SK-N-SH treated with all-trans-retinoic acid at 6 μM for 48 hours (cell line): ENCODE measurements at regions not wholly inside any gene's neighbourhood (a gene's known extent, or its start where the extent isn't known, plus 50 kb on each side); places are given as distances from the start of the nearest gene placed in this dataset.

Experiments
- ATAC-seq: fragments of 200-7000 bp; cut with Tn5 transposase; 3 replicates; pipeline ENCODE4 v1.9.1; 2020; ENCODE audit warnings: mild to moderate bottlenecking, moderate library complexity
- ARNTL ChIP-seq: fragments of 450-650 bp; formaldehyde crosslinking; IDR thresholded peaks from 2 replicates; pipeline ENCODE4 v1.5.0; 2020; ENCODE audit warnings: low read depth, mild to moderate bottlenecking, moderate library complexity, borderline replicate concordance
- BACH2 ChIP-seq: fragments of 250-450 bp; sonication (Bioruptor Pico); IDR thresholded peaks from 2 replicates; pipeline ENCODE4 v1.9.0; 2021; ENCODE audit warnings: mild to moderate bottlenecking, borderline replicate concordance
- CREB5 ChIP-seq: fragments of 250-450 bp; sonication (Bioruptor Pico); IDR thresholded peaks from 2 replicates; pipeline ENCODE4 v1.5.1; 2020; ENCODE audit warnings: low read depth, mild to moderate bottlenecking, moderate library complexity
- CSDC2 ChIP-seq: fragments of 250-450 bp; sonication (Bioruptor Pico); IDR thresholded peaks from 2 replicates; pipeline ENCODE4 v1.5.0; 2020; ENCODE audit warnings: mild to moderate bottlenecking, moderate library complexity
- CSRNP3 ChIP-seq: fragments of 250-450 bp; sonication (Bioruptor Pico); IDR thresholded peaks from 2 replicates; pipeline ENCODE4 v1.5.1; 2021; ENCODE audit warnings: mild to moderate bottlenecking, moderate library complexity
- ESRRG ChIP-seq: fragments of 250-450 bp; sonication (Bioruptor Pico); IDR thresholded peaks from 2 replicates; pipeline ENCODE4 v1.6.1; 2021; ENCODE audit warnings: mild to moderate bottlenecking
- GLIS3 ChIP-seq: fragments of 250-450 bp; sonication (Bioruptor Pico); IDR thresholded peaks from 2 replicates; pipeline ENCODE4 v1.5.0; 2020; ENCODE audit warnings: mild to moderate bottlenecking, moderate library complexity
- ISL1 ChIP-seq: fragments of 250-450 bp; sonication (Bioruptor Pico); IDR thresholded peaks from 2 replicates; pipeline ENCODE4 v2.1.2; 2022; ENCODE audit warnings: mild to moderate bottlenecking, moderate library complexity
- OSR1 ChIP-seq: fragments of 250-450 bp; sonication (Bioruptor Pico); IDR thresholded peaks from 2 replicates; pipeline ENCODE4 v1.8.0; 2022; ENCODE audit warnings: moderate library complexity, mild to moderate bottlenecking, inconsistent platforms
- PATZ1 ChIP-seq: fragments of 250-450 bp; sonication (Bioruptor Pico); IDR thresholded peaks from 2 replicates; pipeline ENCODE4 v1.8.0; 2020; ENCODE audit warnings: mild to moderate bottlenecking, moderate library complexity, borderline replicate concordance
- PPARA ChIP-seq: fragments of 250-450 bp; sonication (Bioruptor Pico); IDR thresholded peaks from 2 replicates; pipeline ENCODE4 v1.5.0; 2020; ENCODE audit warnings: mild to moderate bottlenecking, borderline replicate concordance
- RARB ChIP-seq: fragments of 250-450 bp; sonication (Bioruptor Pico); IDR thresholded peaks from 2 replicates; pipeline ENCODE4 v1.8.0; 2021; ENCODE audit warnings: mild to moderate bottlenecking, moderate library complexity
- SNAI2 ChIP-seq: fragments of 250-450 bp; sonication (Bioruptor Pico); IDR thresholded peaks from 2 replicates; pipeline ENCODE4 v1.5.0; 2020; ENCODE audit warnings: mild to moderate bottlenecking, moderate library complexity
- TCF4 ChIP-seq: fragments of 250-450 bp; sonication (Bioruptor Pico); IDR thresholded peaks from 2 replicates; pipeline ENCODE4 v1.8.0; 2021; ENCODE audit warnings: mild to moderate bottlenecking, moderate library complexity, borderline replicate concordance
- TSHZ2 ChIP-seq: fragments of 250-450 bp; sonication (Bioruptor Pico); IDR thresholded peaks from 2 replicates; pipeline ENCODE4 v1.5.0; 2020; ENCODE audit warnings: mild to moderate bottlenecking, moderate library complexity
- ZC3H10 ChIP-seq: fragments of 250-450 bp; sonication (Bioruptor Pico); IDR thresholded peaks from 2 replicates; pipeline ENCODE4 v1.5.1; 2021; ENCODE audit warnings: mild to moderate bottlenecking, moderate library complexity
- ZFP3 ChIP-seq: fragments of 250-450 bp; sonication (Bioruptor Pico); IDR thresholded peaks from 2 replicates; pipeline ENCODE4 v1.5.0; 2020; ENCODE audit warnings: mild to moderate bottlenecking, moderate library complexity
- ZNF565 ChIP-seq: fragments of 450-650 bp; formaldehyde crosslinking; conservative IDR thresholded peaks from 2 replicates; pipeline ENCODE4 v1.5.0; 2020; ENCODE audit warnings: low read depth, mild to moderate bottlenecking, moderate library complexity
- ZNF70 ChIP-seq: fragments of 450-650 bp; formaldehyde crosslinking; IDR thresholded peaks from 2 replicates; pipeline ENCODE4 v1.5.0; 2020; ENCODE audit warnings: mild to moderate bottlenecking, moderate library complexity
- ZNF8 ChIP-seq: fragments of 450-650 bp; formaldehyde crosslinking; IDR thresholded peaks from 2 replicates; pipeline ENCODE4 v1.5.0; 2020; ENCODE audit warnings: mild to moderate bottlenecking, moderate library complexity

GRCh38 chr13:36509369-36509768 lies 77.1 kb downstream of the CCNA1 start (continued):
- TF ChIP-seq TSHZ2 (CRISPR knock-in tag): no peak
- TF ChIP-seq ZNF70 (CRISPR knock-in tag): no peak
- no peak for TF ChIP-seq PATZ1 (CRISPR knock-in tag)
- no peak for TF ChIP-seq CSDC2 (CRISPR knock-in tag)
- no peak for TF ChIP-seq CSRNP3 (CRISPR knock-in tag)
- no peak for TF ChIP-seq ISL1 (CRISPR knock-in tag)
- TF ChIP-seq PPARA: no peak
- no peak for TF ChIP-seq ZFP3 (CRISPR knock-in tag)

- TF ChIP-seq ZNF565 (CRISPR knock-in tag): no peak
- no peak for TF ChIP-seq ZFP3 (CRISPR knock-in tag)
- TF ChIP-seq PATZ1 (CRISPR knock-in tag): no peak
- no peak for TF ChIP-seq TSHZ2 (CRISPR knock-in tag)
- TF ChIP-seq ISL1 (CRISPR knock-in tag): no peak
- no peak for TF ChIP-seq ZNF8 (CRISPR knock-in tag)
- TF ChIP-seq ZNF70 (CRISPR knock-in tag): no peak
- TF ChIP-seq ARNTL (CRISPR knock-in tag): no peak
- no peak for TF ChIP-seq TCF4 (CRISPR knock-in tag)
- no peak for TF ChIP-seq SNAI2 (CRISPR knock-in tag)
- no peak for TF ChIP-seq GLIS3
- no peak for TF ChIP-seq CSDC2 (CRISPR knock-in tag)
- TF ChIP-seq PPARA: no peak
- no peak for TF ChIP-seq CREB5 (CRISPR knock-in tag)
- TF ChIP-seq ZC3H10 (CRISPR knock-in tag): no peak
- no peak for ATAC-seq
Observed at GRCh38 chr13:36512771-36513170, 80.5 kb downstream of the CCNA1 start.

GRCh38 chr13:36513266-36513665 lies 81.0 kb downstream of the CCNA1 start:
- ATAC-seq: no peak
- no peak for TF ChIP-seq ZNF8 (CRISPR knock-in tag)
- TF ChIP-seq RARB (CRISPR knock-in tag): no peak
- no peak for TF ChIP-seq ESRRG
- TF ChIP-seq ZC3H10 (CRISPR knock-in tag): no peak
- TF ChIP-seq ZNF70 (CRISPR knock-in tag): no peak
- TF ChIP-seq CSRNP3 (CRISPR knock-in tag): no peak
- TF ChIP-seq PATZ1 (CRISPR knock-in tag): no peak
- no peak for TF ChIP-seq OSR1 (CRISPR knock-in tag)
- no peak for TF ChIP-seq SNAI2 (CRISPR knock-in tag)
- TF ChIP-seq GLIS3: no peak
- TF ChIP-seq BACH2 (CRISPR knock-in tag): no peak
